HEK293 (cell line): ENCODE measurements at regions not wholly inside any gene's neighbourhood (a gene's known extent, or its start where the extent isn't known, plus 50 kb on each side); places are given as distances from the start of the nearest gene placed in this dataset.

Experiments used
- CTCF ChIP-seq: fragments of 450-650 bp; formaldehyde crosslinking; IDR thresholded peaks from 2 replicates; pipeline ENCODE4 v1.5.1; 2016; ENCODE audit warnings: missing biosample characterization, missing genetic modification characterization
- RBAK ChIP-seq: fragments of 450-650 bp; formaldehyde crosslinking; IDR thresholded peaks from 2 replicates; pipeline ENCODE4 v1.5.1; 2016; ENCODE audit warnings: missing biosample characterization, missing genetic modification characterization
- ZFP3 ChIP-seq: fragments of 450-650 bp; formaldehyde crosslinking; IDR thresholded peaks from 2 replicates; pipeline ENCODE4 v1.5.1; 2016; ENCODE audit warnings: low read depth, missing biosample characterization, missing genetic modification characterization
- ZNF335 ChIP-seq: fragments of 450-650 bp; formaldehyde crosslinking; conservative IDR thresholded peaks from 2 replicates; pipeline ENCODE4 v1.5.1; 2016; ENCODE audit warnings: missing biosample characterization, missing genetic modification characterization
- ZNF510 ChIP-seq: fragments of 450-650 bp; formaldehyde crosslinking; IDR thresholded peaks from 2 replicates; pipeline ENCODE4 v1.5.1; 2018; ENCODE audit warnings: mild to moderate bottlenecking, missing genetic modification characterization, missing biosample characterization; ENCODE audit not compliant: insufficient replicate concordance

GRCh38 chr16:48899500-48899899, 289.5 kb upstream of the N4BP1 start:
- TF ChIP-seq RBAK: no peak
- TF ChIP-seq ZNF335: no peak
- TF ChIP-seq ZFP3: no peak
- TF ChIP-seq CTCF (tag by site-specific recombination): no peak
- TF ChIP-seq ZNF510 (tag by site-specific recombination): no peak
